ENCODE measurements at regions not wholly inside any gene's neighbourhood (a gene's known extent, or its start where the extent isn't known, plus 50 kb on each side); places are given as distances from the start of the nearest gene placed in this dataset.

GRCh38 chr6:80440496-80441115 lies 334.1 kb downstream of the BCKDHB start:
- DNase-seq (ENCODE audit: low read depth, low spot score) (no peak), FAIRE-seq (no peak), ATAC-seq (peak; percentile 16; the same call in 1 of the 3 replicates)
- intact Hi-C loops (cut with micrococcal nuclease; ENCODE audit: unreplicated experiment) = no loop called here
- 52% methylated on average over 6 of the region's 6 CpGs for WGBS (ENCODE audit: insufficient coverage, insufficient replicate concordance, low lambda C conversion rate, missing lambda C conversion rate)
- Histone ChIP-seq H3K79me2 (ENCODE audit: control insufficient read depth, insufficient read depth, low read length) (no peaks in the 10 kb centered on the region), H3K36me3 (ENCODE audit: control insufficient read depth in 2 of 2, insufficient read depth in 2 of 2, low read length in 1 of 2) (no peaks in the 10 kb centered on the region), H3K9me3 (replicated peaks; ENCODE audit: control insufficient read depth, insufficient read depth, low read length) (no peaks in the 10 kb centered on the region), H3K27ac (ENCODE audit: control insufficient read depth, insufficient read depth) (no peak overlapping the region), H3K4me3 (no peak overlapping the region), H3K9ac (ENCODE audit: control insufficient read depth, insufficient read depth, low read length) (no peak overlapping the region), H2AFZ (ENCODE audit: control insufficient read depth, low read depth, low read length) (no peak overlapping the region), H3K4me2 (ENCODE audit: control insufficient read depth, insufficient read depth) (no peak overlapping the region), H3K27me3 (replicated peaks in 1 of 2; ENCODE audit: control insufficient read depth in 2 of 2, insufficient read depth in 2 of 2, low read length in 1 of 2) (no peaks in the 10 kb centered on the region), H3K4me1 (ENCODE audit: control insufficient read depth, insufficient read depth, low read length) (no peaks in the 10 kb centered on the region), H4K20me1 (ENCODE audit: control insufficient read depth, insufficient read depth) (no peaks in the 10 kb centered on the region)
- TF ChIP-seq ZBTB4 (CRISPR knock-in tag; IDR thresholded peaks at IDR 0.05) (no peak), ESRRA (IDR thresholded peaks at IDR 0.05; ENCODE audit: low read length) (no peak), ZNF384 (IDR thresholded peaks at IDR 0.05; ENCODE audit: borderline replicate concordance, low read depth, low read length) (peak; percentile 25; the same call in 1 of the 2 replicates), POLR2AphosphoS2 (IDR thresholded peaks at IDR 0.05; ENCODE audit: low read depth, low read length) (no peak), ATF7 (IDR thresholded peaks at IDR 0.05; ENCODE audit: low read depth) (peak; percentile 35; the same call in 1 of the 2 replicates), MTA2 (IDR thresholded peaks at IDR 0.05; ENCODE audit: low read depth) (peak; percentile 68; the same call in 1 of the 2 replicates)
- in situ Hi-C loops (cut with MboI) = no loop called here
- ChIA-PET POLR2A (no interaction called here), RAD21 (ENCODE audit: unreplicated experiment) (no interaction called here), SMC1A (ENCODE audit: uncharacterized antibody, unreplicated experiment) (no interaction called here), CTCF (no interaction called here)
- BruUV-seq (replicated peaks) = no TSS peak
